DOHH2 (cell line): ENCODE measurements at regions not wholly inside any gene's neighbourhood (a gene's known extent, or its start where the extent isn't known, plus 50 kb on each side); places are given as distances from the start of the nearest gene placed in this dataset.
A peak's percentile ranks its signal among the peaks of the same experiment; 100 is the strongest.

Source experiments
- H3F3A ChIP-seq: fragments of 200-600 bp; sonication (generic), shearing (Covaris generic); 2 replicates; pipeline ENCODE4 v1.6.0; 2016; ENCODE audit warnings: antibody characterized with exemption, mild to moderate bottlenecking; ENCODE audit not compliant: control insufficient read depth, insufficient read depth
- H3K27ac ChIP-seq: fragments of 200-600 bp; sonication (generic); 2 replicates; pipeline ENCODE4 v1.5.1; 2014; ENCODE audit warnings: low read depth, mild to moderate bottlenecking, low read length, moderate library complexity
- H3K27me3 ChIP-seq: fragments of 200-600 bp; sonication (generic); 2 replicates; pipeline ENCODE4 v1.6.1; 2014; ENCODE audit warnings: mild to moderate bottlenecking, low read length, mixed read lengths; ENCODE audit not compliant: control insufficient read depth
- H3K36me3 ChIP-seq: fragments of 200-600 bp; sonication (generic); 2 replicates; pipeline ENCODE4 v1.6.1; 2014; ENCODE audit warnings: mild to moderate bottlenecking, low read length, moderate library complexity, mixed read lengths; ENCODE audit not compliant: control insufficient read depth
- H3K4me1 ChIP-seq: fragments of 200-600 bp; sonication (generic); 2 replicates; pipeline ENCODE4 v1.6.1; 2014; ENCODE audit warnings: mild to moderate bottlenecking, low read length, mixed read lengths; ENCODE audit not compliant: control insufficient read depth
- H3K4me2 ChIP-seq: fragments of 200-600 bp; sonication (generic); 2 replicates; pipeline ENCODE4 v1.6.0; 2014; ENCODE audit warnings: mild to moderate bottlenecking, low read length, moderate library complexity
- H3K4me3 ChIP-seq: fragments of 200-600 bp; sonication (generic); 2 replicates; pipeline ENCODE4 v1.5.1; 2014; ENCODE audit warnings: mild to moderate bottlenecking, low read length, mixed read lengths
- H3K79me2 ChIP-seq: fragments of 200-600 bp; sonication (generic); 2 replicates; pipeline ENCODE4 v1.6.1; 2014; ENCODE audit warnings: mild to moderate bottlenecking, low read length, mixed read lengths; ENCODE audit not compliant: control insufficient read depth
- H3K9me2 ChIP-seq: fragments of 200-600 bp; sonication (generic); replicated peaks from 2 replicates; pipeline ENCODE4 v1.6.1; 2014; ENCODE audit warnings: mild to moderate bottlenecking, low read length, mixed read lengths; ENCODE audit not compliant: control insufficient read depth
- H3K9me3 ChIP-seq: fragments of 200-600 bp; sonication (generic); 2 replicates; pipeline ENCODE4 v1.6.1; 2014; ENCODE audit warnings: antibody characterized with exemption, low read length, mixed read lengths; ENCODE audit not compliant: control insufficient read depth, insufficient read depth
- H4K20me1 ChIP-seq: fragments of 200-600 bp; sonication (generic); 2 replicates; pipeline ENCODE4 v1.6.0; 2014; ENCODE audit warnings: low read depth, mild to moderate bottlenecking, antibody characterized with exemption, low read length, moderate library complexity; ENCODE audit not compliant: control insufficient read depth, insufficient read depth
- EZH2phosphoT487 ChIP-seq: fragments of 200-600 bp; sonication (generic); IDR thresholded peaks from 2 replicates; pipeline ENCODE4 v1.6.1; 2017; ENCODE audit warnings: borderline replicate concordance, mild to moderate bottlenecking, antibody characterized with exemption, low read length, moderate library complexity, mixed read lengths
- TF ChIP-seq, protein P1 (sequence below): fragments of 200-600 bp; sonication (generic); IDR thresholded peaks from one replicate; pipeline ENCODE4 v1.5.1; 2014; ENCODE audit warnings: antibody characterized with exemption, mild to moderate bottlenecking, low read depth, low read length; ENCODE audit not compliant: poor library complexity, severe bottlenecking

DNA sequence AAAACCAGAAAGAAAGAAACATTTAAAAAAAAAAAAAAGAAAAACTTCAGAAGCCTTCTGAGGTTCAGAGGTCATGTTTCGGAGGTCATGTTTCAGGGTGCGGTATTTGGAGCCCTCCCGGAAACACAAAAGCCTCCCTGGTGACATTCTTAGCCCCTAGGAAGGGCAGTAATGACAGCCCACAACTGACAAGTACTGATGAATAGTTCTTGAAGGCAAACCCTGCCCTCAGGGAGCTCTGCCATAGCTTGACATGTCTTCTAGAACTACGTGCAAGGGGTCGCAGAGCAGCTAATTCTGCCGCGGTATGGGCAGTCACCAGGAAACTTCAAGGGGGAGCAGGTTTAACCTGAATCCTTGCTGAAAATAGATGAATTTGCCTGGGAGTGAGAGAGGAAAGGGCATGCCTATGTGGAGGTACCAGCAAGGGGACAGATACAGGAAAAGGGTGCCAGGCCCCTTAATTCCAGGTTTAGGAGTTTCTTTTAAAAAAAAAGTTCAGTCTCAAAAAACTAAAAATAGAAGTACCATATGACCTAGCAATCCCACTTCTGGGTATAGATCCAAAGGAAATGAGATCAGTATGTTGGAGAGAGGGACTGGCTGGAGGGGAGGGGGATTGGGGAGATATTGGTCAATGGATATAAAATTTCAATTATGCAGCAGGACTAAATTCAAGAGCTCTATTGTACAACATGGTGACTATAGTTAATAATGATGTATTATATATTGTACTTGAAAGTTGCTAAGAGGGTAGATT, 98.4 kb downstream of the C9orf152 start:
- no peaks in the 10 kb centered on the region for H3K9me3 ChIP-seq
- no peaks in the 10 kb centered on the region for H3K27me3 ChIP-seq
- peaks cover 52% of the 10 kb centered on the region for H3K36me3 ChIP-seq
- peak overlapping the region; percentile 47 for H3K4me2 ChIP-seq
- peak overlapping the region; percentile 15; the same call in 1 of the 2 replicates for H3K4me3 ChIP-seq
- H4K20me1 ChIP-seq = peaks cover 21% of the 10 kb centered on the region
- no peaks in the 10 kb centered on the region for H3K9me2 ChIP-seq
- TF ChIP-seq, protein P1, sequence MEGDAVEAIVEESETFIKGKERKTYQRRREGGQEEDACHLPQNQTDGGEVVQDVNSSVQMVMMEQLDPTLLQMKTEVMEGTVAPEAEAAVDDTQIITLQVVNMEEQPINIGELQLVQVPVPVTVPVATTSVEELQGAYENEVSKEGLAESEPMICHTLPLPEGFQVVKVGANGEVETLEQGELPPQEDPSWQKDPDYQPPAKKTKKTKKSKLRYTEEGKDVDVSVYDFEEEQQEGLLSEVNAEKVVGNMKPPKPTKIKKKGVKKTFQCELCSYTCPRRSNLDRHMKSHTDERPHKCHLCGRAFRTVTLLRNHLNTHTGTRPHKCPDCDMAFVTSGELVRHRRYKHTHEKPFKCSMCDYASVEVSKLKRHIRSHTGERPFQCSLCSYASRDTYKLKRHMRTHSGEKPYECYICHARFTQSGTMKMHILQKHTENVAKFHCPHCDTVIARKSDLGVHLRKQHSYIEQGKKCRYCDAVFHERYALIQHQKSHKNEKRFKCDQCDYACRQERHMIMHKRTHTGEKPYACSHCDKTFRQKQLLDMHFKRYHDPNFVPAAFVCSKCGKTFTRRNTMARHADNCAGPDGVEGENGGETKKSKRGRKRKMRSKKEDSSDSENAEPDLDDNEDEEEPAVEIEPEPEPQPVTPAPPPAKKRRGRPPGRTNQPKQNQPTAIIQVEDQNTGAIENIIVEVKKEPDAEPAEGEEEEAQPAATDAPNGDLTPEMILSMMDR = no peak
- no peak for TF ChIP-seq EZH2phosphoT487
- H3K4me1 ChIP-seq = peaks cover 88% of the 10 kb centered on the region
- peaks cover 100% of the 10 kb centered on the region for H3K79me2 ChIP-seq
- H3K27ac ChIP-seq = 0 out of 2 replicates have a peak overlapping the region, but pooled peaks have one; percentile 15
- peaks cover 5% of the 10 kb centered on the region for H3F3A ChIP-seq

DNA sequence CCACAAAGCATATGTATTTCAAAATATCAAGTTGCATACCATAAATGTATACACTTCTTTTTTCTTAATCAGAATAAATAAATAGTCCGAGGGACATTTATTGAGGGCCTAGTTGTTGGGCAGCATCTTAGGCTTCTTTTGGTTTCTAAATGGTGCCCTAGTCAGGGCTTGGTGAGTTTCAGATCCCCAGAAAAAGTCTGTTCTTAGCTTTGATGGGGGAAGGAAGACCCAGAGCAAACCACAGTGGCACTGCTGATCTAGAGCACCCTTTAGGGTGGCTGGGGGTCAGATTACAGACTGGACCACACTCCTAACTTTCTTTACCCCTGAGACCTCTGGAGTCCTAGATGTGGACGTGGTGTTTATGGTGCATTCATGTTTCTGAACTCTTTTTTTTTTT, 97.8 kb downstream of the C9orf152 start:
- H3K27me3 ChIP-seq = no peaks in the 10 kb centered on the region
- no peaks in the 10 kb centered on the region for H3K9me3 ChIP-seq
- H3K4me3 ChIP-seq = 0 out of 2 replicates have a peak overlapping the region, but pooled peaks have one; percentile 15
- H4K20me1 ChIP-seq = peaks cover 18% of the 10 kb centered on the region
- peaks cover 100% of the 10 kb centered on the region for H3K79me2 ChIP-seq
- peaks cover 52% of the 10 kb centered on the region for H3K36me3 ChIP-seq
- H3K9me2 ChIP-seq = no peaks in the 10 kb centered on the region
- 0 out of 2 replicates have a peak overlapping the region, but pooled peaks have one; percentile 15 for H3K27ac ChIP-seq
- H3K4me2 ChIP-seq = peak overlapping the region; percentile 47
- H3K4me1 ChIP-seq = peaks cover 88% of the 10 kb centered on the region
- TF ChIP-seq EZH2phosphoT487 = no peak
- TF ChIP-seq, protein P1 = no peak
- H3F3A ChIP-seq = peaks cover 5% of the 10 kb centered on the region

GRCh38 chr9:110111868-110112267, 96.1 kb downstream of the C9orf152 start:
- no peaks in the 10 kb centered on the region for H3K9me2 ChIP-seq
- H3K79me2 ChIP-seq = peaks cover 100% of the 10 kb centered on the region
- TF ChIP-seq EZH2phosphoT487 = no peak
- TF ChIP-seq, protein P1 = no peak
- peak overlapping the region; percentile 10; the same call in 1 of the 2 replicates for H3K27ac ChIP-seq
- no peaks in the 10 kb centered on the region for H3K9me3 ChIP-seq
- peaks cover 52% of the 10 kb centered on the region for H3K36me3 ChIP-seq
- peak overlapping the region; percentile 42 for H3K4me2 ChIP-seq
- H3F3A ChIP-seq = peaks cover 5% of the 10 kb centered on the region
- H3K4me1 ChIP-seq = peaks cover 83% of the 10 kb centered on the region
- no peaks in the 10 kb centered on the region for H3K27me3 ChIP-seq
- peaks cover 11% of the 10 kb centered on the region for H4K20me1 ChIP-seq
- H3K4me3 ChIP-seq = peak overlapping the region; percentile 8
